Stomach (tissue), 4 donors: ENCODE measurements at regions not wholly inside any gene's neighbourhood (a gene's known extent, or its start where the extent isn't known, plus 50 kb on each side); places are given as distances from the start of the nearest gene placed in this dataset.

Experiments
- EP300 ChIP-seq: sonication (generic); formaldehyde crosslinking; IDR thresholded peaks from one replicate; pipeline ENCODE4 v1.6.1; 2017; ENCODE audit warnings: antibody characterized with exemption
- POLR2AphosphoS5 ChIP-seq, 3 donors: sonication (generic); formaldehyde crosslinking; IDR thresholded peaks; one replicate each; pipeline ENCODE4 v1.6.1; 2016; ENCODE audit warnings: antibody characterized with exemption in 3 of 3
- TF ChIP-seq, protein P1 (sequence below), 7 experiments: fragments of 450-650 bp in 4 of 7; fragments of 200-600 bp in 3 of 7; sonication (generic) in 3 of 7; IDR thresholded peaks; one replicate each; pipeline ENCODE4 v1.5.1; 2016 to 2019; ENCODE audit warnings: antibody characterized with exemption in 7 of 7, control low read depth in 2 of 7, mild to moderate bottlenecking in 1 of 7

DNA sequence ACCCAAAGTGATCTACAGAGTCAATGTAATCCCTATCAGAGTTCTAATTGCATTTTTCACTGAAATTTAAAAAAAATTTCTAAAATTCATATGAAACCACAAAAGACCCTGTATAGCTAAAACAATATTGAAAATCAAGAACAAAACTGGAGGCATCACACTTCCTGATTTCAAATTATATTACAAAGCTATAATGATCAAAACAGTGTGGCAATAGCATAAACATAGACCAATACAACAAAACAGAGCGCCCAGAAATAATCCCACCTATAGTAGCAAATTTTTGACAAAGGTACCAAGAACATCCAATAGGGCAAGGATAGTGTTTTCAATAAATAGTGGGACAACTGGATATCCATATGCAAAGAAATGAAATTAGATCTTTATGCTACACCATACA is 59.4 kb upstream of the PRKG2 start:
- TF ChIP-seq, protein P1, sequence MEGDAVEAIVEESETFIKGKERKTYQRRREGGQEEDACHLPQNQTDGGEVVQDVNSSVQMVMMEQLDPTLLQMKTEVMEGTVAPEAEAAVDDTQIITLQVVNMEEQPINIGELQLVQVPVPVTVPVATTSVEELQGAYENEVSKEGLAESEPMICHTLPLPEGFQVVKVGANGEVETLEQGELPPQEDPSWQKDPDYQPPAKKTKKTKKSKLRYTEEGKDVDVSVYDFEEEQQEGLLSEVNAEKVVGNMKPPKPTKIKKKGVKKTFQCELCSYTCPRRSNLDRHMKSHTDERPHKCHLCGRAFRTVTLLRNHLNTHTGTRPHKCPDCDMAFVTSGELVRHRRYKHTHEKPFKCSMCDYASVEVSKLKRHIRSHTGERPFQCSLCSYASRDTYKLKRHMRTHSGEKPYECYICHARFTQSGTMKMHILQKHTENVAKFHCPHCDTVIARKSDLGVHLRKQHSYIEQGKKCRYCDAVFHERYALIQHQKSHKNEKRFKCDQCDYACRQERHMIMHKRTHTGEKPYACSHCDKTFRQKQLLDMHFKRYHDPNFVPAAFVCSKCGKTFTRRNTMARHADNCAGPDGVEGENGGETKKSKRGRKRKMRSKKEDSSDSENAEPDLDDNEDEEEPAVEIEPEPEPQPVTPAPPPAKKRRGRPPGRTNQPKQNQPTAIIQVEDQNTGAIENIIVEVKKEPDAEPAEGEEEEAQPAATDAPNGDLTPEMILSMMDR (IDR thresholded peaks at IDR 0.05), result no peak
- TF ChIP-seq POLR2AphosphoS5 (IDR thresholded peaks at IDR 0.05), result no peak
- no peak for TF ChIP-seq EP300
